K562 (cell line): ENCODE measurements at regions not wholly inside any gene's neighbourhood (a gene's known extent, or its start where the extent isn't known, plus 50 kb on each side); places are given as distances from the start of the nearest gene placed in this dataset.

Source experiments
- ATAC-seq: fragments of 200-7000 bp; cut with Tn5 transposase; 3 replicates; pipeline ENCODE4 v1.9.1; 2020; ENCODE audit warnings: moderate library complexity
- BruUV-seq: library from RNA; stranded (reverse); fragments of 400-500 nt; replicated peaks from 2 replicates; lab custom pipeline; 2021; lab: Mats Ljungman, UMichigan
- CTCF ChIA-PET: fragments of 300-600 bp; formaldehyde crosslinking; extraction: SDS; loops from one replicate; lab custom pipeline; 2021; ENCODE audit warnings: low intra/inter-chr PET ratio; lab: Yijun Ruan, JAX
- POLR2A ChIA-PET: fragments of 300-600, 350-650 bp; sonication (Branson Sonifier 250); formaldehyde crosslinking; extraction: SDS; loops from one replicate; lab custom pipeline; 2021; ENCODE audit warnings: antibody characterized with exemption, inconsistent platforms; lab: Yijun Ruan, JAX
- DNase-seq, 4 experiments: peaks; one replicate each; pipeline versions ENCODE4 v3.0.0 to v3.0.0-alpha.2; 2011 to 2018; ENCODE audit warnings: low spot score in 3 of 4, mixed read lengths in 3 of 4; ENCODE audit errors: extremely low read depth in 1 of 4
- FAIRE-seq: peaks from 2 replicates; lab custom pipeline; 2011; peaks lifted over from hg19 to GRCh38; lab: Jason Lieb, UNC
- H2AFZ ChIP-seq: 2 replicates; pipeline ENCODE4 v1.6.0; 2011; ENCODE audit warnings: low read depth, low read length, control low read depth, inconsistent platforms
- H3K27ac ChIP-seq: fragments of 200-600 bp; 3 replicates; pipeline ENCODE4 v1.8.0; 2011; ENCODE audit warnings: low read depth, mild to moderate bottlenecking, control low read depth, inconsistent platforms, low read length, moderate library complexity, mixed read lengths; ENCODE audit errors: extremely low read depth
- H3K27me3 ChIP-seq, 2 experiments: fragments of 300-600 bp in 1 of 2; 2 replicates in 1 of 2; 3 replicates in 1 of 2; pipeline versions ENCODE4 v1.6.0 to v1.8.0; 2011; ENCODE audit warnings: inconsistent platforms in 2 of 2, low read length in 2 of 2, mild to moderate bottlenecking in 1 of 2, mixed read lengths in 1 of 2, moderate library complexity in 1 of 2; ENCODE audit not compliant: control insufficient read depth in 2 of 2, insufficient read depth in 2 of 2
- H3K36me3 ChIP-seq: fragments of 300-600 bp; 3 replicates; pipeline ENCODE4 v1.8.0; 2011; ENCODE audit warnings: mild to moderate bottlenecking, low read length, inconsistent platforms; ENCODE audit not compliant: control insufficient read depth, insufficient read depth
- H3K4me1 ChIP-seq, 2 experiments: fragments of 200-600 bp in 1 of 2; replicated peaks in 1 of 2; 2 replicates in 1 of 2; 3 replicates in 1 of 2; pipeline versions ENCODE4 v1.5.1 to v1.8.0; 2011; ENCODE audit warnings: inconsistent platforms in 2 of 2, low read length in 2 of 2, mild to moderate bottlenecking in 1 of 2, mixed read lengths in 1 of 2, moderate library complexity in 1 of 2; ENCODE audit not compliant: control insufficient read depth in 2 of 2, insufficient read depth in 2 of 2
- H3K4me2 ChIP-seq: 2 replicates; pipeline ENCODE4 v1.6.1; 2011; ENCODE audit warnings: low read length, control low read depth, inconsistent platforms, mixed read lengths; ENCODE audit not compliant: insufficient read depth
- H3K4me3 ChIP-seq: fragments of 200-600 bp; sonication (generic), shearing (Covaris generic); 2 replicates; pipeline ENCODE4 v1.5.1; 2016; ENCODE audit warnings: control low read depth, inconsistent platforms
- H3K79me2 ChIP-seq: fragments of 200-600 bp; 3 replicates; pipeline ENCODE4 v1.8.0; 2011; ENCODE audit warnings: low read length, inconsistent platforms; ENCODE audit not compliant: control insufficient read depth, insufficient read depth
- H3K9ac ChIP-seq, 2 experiments: 2 replicates each; pipeline versions ENCODE4 v1.6.0 to v1.6.1; 2011; ENCODE audit warnings: low read depth in 2 of 2, low read length in 2 of 2, control low read depth in 1 of 2, inconsistent platforms in 1 of 2, mild to moderate bottlenecking in 1 of 2, mixed read lengths in 1 of 2; ENCODE audit not compliant: insufficient read depth in 1 of 2
- H3K9me1 ChIP-seq: one replicate; pipeline ENCODE4 v1.6.0; 2011; ENCODE audit warnings: inconsistent platforms, mild to moderate bottlenecking, low read length, moderate library complexity; ENCODE audit not compliant: control insufficient read depth, insufficient read depth
- H3K9me3 ChIP-seq: replicated peaks from 2 replicates; pipeline ENCODE4 v1.5.1; 2011; ENCODE audit warnings: low read depth, low read length, inconsistent platforms; ENCODE audit not compliant: control insufficient read depth, insufficient read depth
- H4K20me1 ChIP-seq: replicated peaks from 2 replicates; pipeline ENCODE4 v1.6.1; 2011; ENCODE audit warnings: low read length, inconsistent platforms, mixed read lengths; ENCODE audit not compliant: control insufficient read depth, insufficient read depth
- DNMT1 ChIP-seq: fragments of 450-650 bp; IDR thresholded peaks from 2 replicates; pipeline ENCODE4 v1.6.1; 2016; ENCODE audit warnings: antibody characterized with exemption, mild to moderate bottlenecking
- GABPA ChIP-seq: fragments of 200-800 bp; sonication (Bioruptor generic); conservative IDR thresholded peaks from 2 replicates; pipeline ENCODE4 v1.6.1; 2016; ENCODE audit warnings: low read depth, missing genetic modification characterization, missing compliant biosample characterization
- WGBS: fragments of 100-300 bp; shearing (Covaris generic); methylation state at CpG from one replicate; pipeline ENCODE4 v1.1.6; 2016; ENCODE audit warnings: low coverage, mixed read lengths; ENCODE audit not compliant: insufficient coverage; ENCODE audit errors: missing lambda C conversion rate; 5-methylcytosine and 5-hydroxymethylcytosine counted together
- in situ Hi-C: fragments of 300-500 bp; cut with MboI; formaldehyde crosslinking; loops from 4 replicates; pipeline ENCODE4 v1.15.0; 2018; ENCODE audit warnings: inconsistent platforms, mixed read lengths
- intact Hi-C: fragments of 100-400 bp; cut with micrococcal nuclease; formaldehyde crosslinking; loops from 2 replicates; pipeline ENCODE4 v1.14.2; 2022
- TF ChIP-seq, protein P1 (sequence below): fragments of 450-650 bp; IDR thresholded peaks from 2 replicates; pipeline ENCODE4 v1.6.1; 2016; ENCODE audit warnings: antibody characterized with exemption
- TF ChIP-seq, protein P2 (sequence below): sonication (generic); IDR thresholded peaks from 2 replicates; pipeline ENCODE4 v1.6.1; 2016

DNA sequence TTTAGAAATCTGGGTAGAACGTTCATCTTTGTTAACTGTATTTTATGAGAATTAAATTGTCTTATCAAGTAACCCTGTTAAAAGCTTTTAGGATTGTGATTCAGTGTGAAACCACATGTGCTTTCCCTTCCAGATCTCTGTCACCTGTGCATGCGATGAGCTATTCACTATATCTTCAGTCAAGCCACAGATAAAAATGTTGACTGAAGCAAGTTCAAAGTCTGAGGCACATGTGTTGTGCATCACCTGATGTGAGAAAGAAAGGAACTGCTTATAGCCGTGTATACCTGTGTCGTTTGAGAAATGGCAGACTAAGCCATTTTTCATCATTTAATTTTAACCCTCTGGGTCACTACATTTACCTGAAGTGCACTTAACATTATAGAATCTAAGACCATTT lies 1088.9 kb upstream of the TENM4 start (continued):
- TF ChIP-seq, protein P1, sequence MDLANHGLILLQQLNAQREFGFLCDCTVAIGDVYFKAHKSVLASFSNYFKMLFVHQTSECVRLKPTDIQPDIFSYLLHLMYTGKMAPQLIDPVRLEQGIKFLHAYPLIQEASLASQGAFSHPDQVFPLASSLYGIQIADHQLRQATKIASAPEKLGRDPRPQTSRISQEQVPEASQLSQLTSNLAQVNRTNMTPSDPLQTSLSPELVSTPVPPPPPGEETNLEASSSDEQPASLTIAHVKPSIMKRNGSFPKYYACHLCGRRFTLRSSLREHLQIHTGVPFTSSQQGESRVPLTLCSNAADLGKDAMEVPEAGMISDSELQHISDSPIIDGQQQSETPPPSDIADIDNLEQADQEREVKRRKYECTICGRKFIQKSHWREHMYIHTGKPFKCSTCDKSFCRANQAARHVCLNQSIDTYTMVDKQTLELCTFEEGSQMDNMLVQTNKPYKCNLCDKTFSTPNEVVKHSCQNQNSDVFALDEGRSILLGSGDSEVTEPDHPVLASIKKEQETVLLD = no peak
- TF ChIP-seq, protein P2, sequence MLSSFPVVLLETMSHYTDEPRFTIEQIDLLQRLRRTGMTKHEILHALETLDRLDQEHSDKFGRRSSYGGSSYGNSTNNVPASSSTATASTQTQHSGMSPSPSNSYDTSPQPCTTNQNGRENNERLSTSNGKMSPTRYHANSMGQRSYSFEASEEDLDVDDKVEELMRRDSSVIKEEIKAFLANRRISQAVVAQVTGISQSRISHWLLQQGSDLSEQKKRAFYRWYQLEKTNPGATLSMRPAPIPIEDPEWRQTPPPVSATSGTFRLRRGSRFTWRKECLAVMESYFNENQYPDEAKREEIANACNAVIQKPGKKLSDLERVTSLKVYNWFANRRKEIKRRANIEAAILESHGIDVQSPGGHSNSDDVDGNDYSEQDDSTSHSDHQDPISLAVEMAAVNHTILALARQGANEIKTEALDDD = no peak
- no peak for TF ChIP-seq GABPA (tag)
- TF ChIP-seq, all 486 proteins: peak for 0

DNA sequence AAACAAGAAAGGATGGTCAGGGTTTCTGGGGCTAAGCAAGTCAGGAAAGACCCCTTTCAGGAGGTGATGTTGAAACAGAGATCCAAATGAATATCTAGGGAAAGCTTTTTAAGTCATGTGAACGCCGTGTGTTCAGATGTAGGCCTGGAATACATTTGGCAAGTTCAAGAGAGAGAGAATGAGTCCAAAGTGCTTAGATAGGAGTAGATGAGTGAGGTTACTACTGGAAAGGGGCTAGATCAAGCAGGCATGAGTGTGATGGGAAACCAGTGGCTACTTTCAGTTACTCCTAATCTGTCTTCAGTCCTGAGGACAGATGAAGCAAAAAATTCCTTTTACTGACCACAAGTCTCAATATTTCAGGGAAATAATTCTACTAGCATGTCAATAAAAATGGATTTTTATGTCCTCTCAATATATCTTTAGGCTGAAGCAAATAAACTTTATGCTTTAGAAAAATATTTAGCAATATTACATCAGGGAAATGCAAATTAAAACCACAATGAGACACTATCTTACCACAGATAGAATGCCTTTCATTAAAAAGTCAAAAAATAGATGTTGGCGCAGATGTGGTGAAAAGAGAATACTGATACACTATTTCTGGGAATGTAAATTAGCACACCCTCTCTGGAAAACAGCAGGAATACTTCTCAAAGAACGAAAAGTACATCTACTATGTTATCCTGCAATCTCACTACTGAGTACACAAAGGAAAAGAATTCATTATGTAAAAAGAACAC lies 1085.0 kb upstream of the TENM4 start:
- Histone ChIP-seq H2AFZ (no peak overlapping the region), H3K4me1 (no peaks in the 10 kb centered on the region), H3K4me3 (no peak overlapping the region), H3K4me2 (no peak overlapping the region), H3K9ac (no peak overlapping the region), H3K79me2 (no peaks in the 10 kb centered on the region), H3K27me3 (no peaks in the 10 kb centered on the region), H3K9me1 (no peaks in the 10 kb centered on the region), H3K9me3 (no peaks in the 10 kb centered on the region), H3K27ac (no peak overlapping the region), H4K20me1 (no peaks in the 10 kb centered on the region), H3K36me3 (no peaks in the 10 kb centered on the region)
- FAIRE-seq = no peak
- TF ChIP-seq DNMT1 = no peak
- in situ Hi-C loops = no loop called here
- intact Hi-C loops = no loop called here
- no peak for ATAC-seq
- WGBS = 3% methylated on average over 4 of the region's 4 CpGs
- no peak for DNase-seq
- no TSS peak for BruUV-seq
- ChIA-PET POLR2A (no interaction called here), CTCF (no interaction called here)
